Activated CD4-positive, alpha-beta T cell treated with anti-CD3 and anti-CD28 coated beads, Interleukin-2, Interleukin-4, amounts not matched to agents 100 ng/mL and 50 ng/mL, durations not matched to agents 16 hours and 8 hours (primary cell): ENCODE measurements at regions not wholly inside any gene's neighbourhood (a gene's known extent, or its start where the extent isn't known, plus 50 kb on each side); places are given as distances from the start of the nearest gene placed in this dataset.

ENCODE experiments used
- DNase-seq: peaks from one replicate; pipeline ENCODE4 v3.0.0-alpha.2; 2020; ENCODE audit warnings: low spot score

DNA sequence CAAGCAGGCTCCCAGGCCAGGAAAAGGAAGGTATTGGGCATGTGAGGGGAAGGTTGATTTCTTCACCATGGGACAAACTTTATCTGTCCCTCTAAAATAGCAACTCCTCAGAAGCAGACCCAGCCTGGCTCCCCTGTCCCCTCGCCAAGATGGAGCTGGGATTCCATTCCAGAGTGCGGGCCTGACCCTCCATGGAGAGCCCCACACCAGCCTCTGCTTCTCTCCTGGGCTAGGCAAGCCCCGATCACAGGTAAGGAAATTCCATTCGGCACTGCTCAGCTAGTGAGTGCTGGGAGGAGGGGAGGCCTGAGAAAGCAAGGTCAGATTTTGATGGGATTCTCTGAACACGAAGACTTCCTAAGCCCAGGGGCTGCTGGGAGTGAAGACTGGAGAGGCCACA is 98.4 kb downstream of the EFNB1 start:
- no peak for DNase-seq

DNA sequence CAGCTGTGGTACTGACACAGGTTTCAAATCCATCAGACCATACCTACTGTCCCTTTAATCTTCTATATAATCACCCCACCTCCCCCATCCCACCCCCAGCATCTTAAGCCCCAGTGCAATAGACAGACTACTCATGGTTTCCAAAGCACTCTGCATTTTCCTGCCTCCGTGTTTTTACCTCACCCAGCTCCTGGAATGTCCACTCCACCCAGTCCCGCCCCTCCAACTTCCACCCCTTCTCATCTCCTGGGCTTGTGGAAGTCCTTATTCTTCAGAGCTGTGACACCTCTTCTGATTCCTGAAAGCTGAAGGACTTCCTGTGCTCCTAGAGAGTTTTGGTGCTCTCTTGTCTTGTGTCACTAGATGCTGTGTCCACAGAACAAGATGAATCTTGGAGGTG is 94.3 kb downstream of the EFNB1 start:
- DNase-seq: no peak

DNA sequence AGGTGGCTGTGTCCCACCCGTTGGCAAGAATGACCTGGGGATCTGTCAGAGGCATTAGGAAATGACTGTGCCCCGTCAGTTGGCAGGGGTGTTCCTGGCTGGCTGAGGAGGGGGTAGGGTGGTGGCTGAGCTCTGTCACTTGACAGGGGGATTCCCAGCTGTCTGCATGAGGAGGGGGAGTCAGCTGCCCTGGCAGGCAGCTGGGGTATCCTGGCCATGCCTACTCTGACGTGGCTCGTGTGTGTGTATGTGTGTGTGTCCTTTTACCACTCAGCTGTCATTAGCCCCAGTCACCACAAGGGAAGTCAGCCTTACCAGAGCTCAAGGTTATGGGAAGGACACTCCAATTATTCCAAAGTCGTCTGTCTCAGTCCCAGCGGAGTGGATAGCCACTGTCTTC is 93.2 kb downstream of the EFNB1 start:
- DNase-seq: no peak

DNA sequence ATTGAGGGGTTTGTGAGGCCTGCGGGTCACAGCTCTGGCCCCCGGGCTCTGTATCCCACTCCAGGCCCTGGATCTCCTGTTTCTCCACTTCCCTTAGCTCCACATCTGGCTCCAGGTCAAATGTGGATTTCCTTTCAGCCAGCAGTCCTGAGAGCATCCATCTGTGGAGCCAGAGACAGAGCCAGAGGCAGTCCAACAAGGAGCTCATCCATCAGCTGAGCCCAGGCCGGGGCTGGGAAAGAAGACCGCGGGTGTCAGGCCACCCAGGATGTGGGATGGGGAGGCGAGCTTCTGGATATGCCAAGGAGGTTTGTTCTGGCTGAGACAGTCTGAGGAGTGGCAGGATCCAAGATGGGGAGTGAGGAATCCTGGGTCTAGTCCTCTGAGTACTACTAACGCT is 91.7 kb downstream of the EFNB1 start:
- no peak for DNase-seq

DNA sequence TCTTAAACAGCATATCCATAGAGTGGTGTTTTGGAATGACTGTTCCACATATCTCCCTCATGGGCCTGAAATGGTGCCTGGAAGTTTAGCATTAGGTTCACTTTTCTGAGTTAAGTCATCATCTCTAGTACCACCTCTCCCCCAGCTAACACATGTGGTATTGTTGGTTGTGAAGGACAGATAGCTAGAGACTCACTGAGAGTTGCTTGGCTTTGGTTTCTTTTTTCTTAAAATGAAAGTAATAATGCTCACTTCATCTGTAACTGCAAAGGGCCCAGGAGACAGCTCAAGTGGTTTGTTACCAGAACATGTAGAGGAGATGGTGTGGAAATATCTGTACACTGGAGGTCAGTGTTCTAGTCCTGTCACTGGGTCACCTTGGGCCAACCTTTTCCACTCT is 90.9 kb downstream of the EFNB1 start:
- DNase-seq: no peak

DNA sequence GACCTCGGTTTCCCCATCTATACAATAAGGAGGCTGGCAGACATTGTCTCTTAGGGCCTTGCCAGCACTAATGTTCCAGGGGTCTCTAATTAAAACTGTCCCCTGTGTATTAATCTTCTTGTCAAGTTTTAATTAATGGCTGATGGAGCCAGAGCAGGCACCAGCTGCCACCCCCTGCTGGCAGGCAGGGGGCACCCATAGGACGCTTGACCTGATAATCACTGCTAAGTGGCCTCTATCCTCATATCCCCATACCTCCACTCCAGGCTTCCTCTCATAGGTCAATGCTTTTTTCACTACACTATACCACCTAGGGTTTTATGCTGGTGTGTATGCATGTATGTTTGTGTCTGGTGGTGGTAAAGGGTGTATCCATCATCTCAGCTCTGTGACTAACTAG is 89.4 kb downstream of the EFNB1 start:
- no peak for DNase-seq

DNA sequence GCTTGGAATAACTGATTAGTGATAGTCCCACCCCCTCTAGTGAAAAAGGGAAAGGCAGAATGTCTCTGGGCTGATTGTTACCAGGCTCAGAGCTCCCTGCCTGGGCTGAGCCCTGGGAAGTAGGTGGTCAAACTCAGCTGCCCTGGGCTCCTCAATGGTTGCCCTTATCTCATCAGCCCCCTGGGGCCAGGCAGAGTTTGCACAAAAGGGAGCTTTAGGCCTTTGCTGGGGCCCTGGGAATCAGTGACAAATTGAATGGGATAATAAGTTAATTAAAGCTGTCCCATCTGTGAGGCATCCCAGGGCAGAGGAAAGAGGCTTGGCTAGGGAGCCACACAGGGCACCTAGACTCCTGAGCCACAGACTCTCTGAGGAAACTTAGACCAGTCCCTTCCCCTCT is 89.0 kb downstream of the EFNB1 start:
- DNase-seq: no peak

DNA sequence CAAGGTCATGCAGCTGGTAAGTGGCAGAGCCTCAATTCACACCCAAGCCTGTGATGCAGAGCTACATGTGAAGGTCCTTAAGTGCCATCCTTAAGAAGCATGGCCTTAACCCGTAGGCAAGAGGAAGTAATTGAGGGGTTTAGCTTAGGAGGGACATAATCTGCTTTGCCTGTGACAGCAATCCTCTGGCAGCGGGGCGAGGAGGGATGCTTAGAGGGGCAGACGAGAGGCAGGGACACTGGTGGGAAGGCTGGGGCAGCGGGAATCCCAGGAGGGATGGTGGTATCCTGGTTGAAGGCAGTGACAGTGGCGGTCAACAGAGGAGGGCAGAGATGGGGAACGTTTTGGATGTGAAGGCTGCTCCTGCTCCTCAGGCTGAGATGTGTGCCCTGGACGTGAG is 88.1 kb downstream of the EFNB1 start:
- DNase-seq: no peak

DNA sequence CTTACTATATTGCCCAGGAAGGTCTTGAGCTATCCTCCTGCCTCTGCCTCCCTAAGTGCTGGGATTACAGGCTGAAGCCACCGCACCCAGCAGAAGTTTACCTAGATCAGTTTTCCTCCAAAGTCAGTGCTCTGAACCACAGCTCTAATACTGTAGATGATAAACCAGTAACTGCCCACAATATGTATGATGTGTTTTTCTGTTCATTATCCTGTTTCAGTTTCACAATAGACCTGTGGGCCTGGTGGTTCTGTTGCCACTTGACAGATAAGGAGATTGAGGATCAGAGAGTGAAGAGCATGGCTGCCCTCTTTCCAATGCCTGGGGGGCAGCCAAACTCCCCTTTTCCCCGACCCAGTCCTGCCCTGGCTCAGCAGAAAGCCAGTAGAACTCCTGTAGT is 87.0 kb downstream of the EFNB1 start:
- DNase-seq: no peak

DNA sequence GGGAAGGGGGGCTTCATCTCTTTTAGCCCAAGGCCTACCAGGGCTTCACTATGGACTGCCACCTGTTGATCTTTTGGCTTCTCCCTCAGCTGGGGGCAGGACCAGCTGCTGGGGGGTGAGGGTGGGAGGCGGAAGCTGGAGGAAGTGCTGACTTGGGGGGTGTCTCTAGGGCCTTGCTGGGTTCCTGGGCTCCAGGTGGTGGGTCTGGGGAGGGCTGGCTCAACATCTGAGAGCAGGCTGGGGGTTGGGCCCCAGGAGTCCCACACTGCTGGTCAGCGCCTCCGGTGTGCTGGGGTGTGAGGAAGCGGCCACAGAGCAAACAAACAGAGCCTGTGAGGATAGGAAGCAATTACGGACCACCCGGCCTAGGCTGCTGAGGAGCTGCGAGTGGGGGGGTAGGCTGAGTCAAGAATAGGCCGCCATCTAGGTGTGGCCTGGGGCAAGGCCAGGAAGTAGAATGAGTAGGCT is 85.7 kb downstream of the EFNB1 start:
- DNase-seq: no peak

DNA sequence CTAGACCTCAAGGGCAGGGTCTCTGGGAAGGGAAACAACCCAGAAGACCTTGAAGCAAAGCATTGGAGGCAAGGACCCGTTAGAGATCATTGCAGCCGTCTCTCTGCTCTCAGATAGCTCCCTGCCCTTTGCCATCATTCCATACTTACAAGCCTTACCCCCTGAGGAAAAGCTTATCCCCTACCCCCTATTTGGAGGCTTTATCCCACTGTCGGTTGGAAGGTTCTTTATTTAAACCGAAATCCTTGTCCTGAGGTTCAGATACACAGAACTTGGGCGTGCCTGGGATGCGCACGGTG is 84.4 kb downstream of the EFNB1 start:
- DNase-seq: no peak

DNA sequence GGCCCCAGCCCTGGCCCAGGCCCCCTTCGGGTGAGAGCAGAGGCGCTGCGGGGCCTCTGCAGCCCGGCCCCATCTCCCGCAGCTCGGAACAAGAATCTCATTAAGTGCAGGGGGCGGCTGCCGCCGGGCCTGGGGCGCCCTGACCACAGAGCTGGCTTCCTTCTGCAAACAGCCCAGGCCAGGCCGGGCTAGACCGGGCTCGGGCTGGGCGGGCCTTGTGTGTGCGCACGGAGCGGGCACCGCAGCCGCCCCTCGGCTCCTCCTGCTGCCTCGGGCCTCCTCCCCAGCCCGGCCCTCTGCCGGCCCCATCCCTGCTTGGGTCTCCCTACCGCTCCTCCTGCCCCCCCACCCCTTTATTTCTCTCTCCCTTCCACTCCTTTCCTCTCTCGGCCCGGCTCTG is 83.3 kb downstream of the EFNB1 start:
- no peak for DNase-seq

DNA sequence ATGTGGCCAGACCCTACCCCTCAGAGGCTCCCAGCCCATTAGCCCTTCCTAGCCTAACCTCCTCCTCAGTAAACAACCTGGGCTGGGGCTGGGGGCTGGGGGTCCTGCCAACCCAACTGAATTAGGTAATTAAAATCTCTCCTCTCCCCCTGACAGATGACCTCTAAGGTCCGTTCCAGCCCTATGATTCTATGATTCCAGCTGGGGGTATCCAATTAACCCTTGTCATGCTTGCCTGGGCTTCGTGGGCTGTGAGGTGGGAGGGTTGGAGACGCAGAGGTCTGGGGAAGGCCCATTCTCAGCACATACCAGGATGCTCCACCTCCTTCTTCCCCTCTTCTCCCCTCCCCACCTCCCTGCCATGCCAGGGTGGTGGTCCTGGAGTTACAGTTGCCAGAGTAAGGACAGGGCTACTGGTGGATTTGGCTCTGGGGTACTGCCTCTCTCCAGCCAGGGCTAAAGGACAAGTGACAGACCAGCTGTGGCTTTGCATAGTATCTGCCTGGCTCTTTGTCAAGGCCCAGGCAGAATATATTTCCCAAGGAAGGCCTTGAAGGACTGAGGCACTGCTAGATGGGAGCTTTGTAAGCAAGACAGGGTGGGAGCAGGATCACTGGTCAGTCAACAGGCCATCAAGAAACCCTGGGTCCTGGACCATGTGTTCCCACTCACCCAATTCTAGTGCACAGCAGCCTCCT is 82.1 kb downstream of the EFNB1 start:
- no peak for DNase-seq

DNA sequence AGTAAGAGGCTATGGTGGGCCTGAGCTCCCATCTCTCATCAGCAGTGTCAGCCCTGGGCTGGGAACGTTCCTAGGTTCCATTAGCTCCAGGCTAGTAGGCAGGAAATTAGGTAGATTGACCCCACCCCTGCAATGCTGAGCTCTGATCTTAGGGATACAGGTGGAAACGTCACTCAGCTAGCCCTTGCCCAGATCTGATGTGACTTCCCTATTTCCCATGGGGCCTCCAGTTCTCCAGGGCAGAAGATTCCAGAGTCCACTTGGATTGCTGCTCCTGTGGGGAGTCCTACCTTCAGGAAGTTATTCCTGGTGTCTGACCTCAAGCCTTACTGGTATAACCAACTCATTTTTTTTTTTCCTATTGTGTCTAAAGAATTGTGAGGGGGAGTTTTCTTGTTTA is 81.1 kb downstream of the EFNB1 start:
- DNase-seq: no peak

DNA sequence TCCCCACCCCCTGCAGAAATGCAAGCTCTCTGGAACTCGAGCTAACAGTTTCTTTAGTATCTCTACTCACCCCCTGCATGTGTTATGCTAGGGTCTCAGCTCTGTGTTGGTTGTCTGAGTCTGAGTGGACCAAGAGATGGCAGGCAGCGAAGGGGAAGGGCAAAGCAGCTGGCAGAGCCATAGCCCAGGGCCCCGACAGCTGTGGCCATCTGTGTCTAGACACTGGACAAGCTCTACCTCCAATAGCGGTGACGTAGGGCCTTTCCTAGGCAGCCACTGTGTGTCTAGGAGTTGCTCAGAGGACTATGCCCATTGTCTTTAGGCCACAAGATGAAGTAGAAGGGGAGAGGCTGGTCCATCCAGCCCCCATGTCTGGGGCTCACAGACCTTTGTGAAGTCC is 79.2 kb downstream of the EFNB1 start:
- DNase-seq: no peak

DNA sequence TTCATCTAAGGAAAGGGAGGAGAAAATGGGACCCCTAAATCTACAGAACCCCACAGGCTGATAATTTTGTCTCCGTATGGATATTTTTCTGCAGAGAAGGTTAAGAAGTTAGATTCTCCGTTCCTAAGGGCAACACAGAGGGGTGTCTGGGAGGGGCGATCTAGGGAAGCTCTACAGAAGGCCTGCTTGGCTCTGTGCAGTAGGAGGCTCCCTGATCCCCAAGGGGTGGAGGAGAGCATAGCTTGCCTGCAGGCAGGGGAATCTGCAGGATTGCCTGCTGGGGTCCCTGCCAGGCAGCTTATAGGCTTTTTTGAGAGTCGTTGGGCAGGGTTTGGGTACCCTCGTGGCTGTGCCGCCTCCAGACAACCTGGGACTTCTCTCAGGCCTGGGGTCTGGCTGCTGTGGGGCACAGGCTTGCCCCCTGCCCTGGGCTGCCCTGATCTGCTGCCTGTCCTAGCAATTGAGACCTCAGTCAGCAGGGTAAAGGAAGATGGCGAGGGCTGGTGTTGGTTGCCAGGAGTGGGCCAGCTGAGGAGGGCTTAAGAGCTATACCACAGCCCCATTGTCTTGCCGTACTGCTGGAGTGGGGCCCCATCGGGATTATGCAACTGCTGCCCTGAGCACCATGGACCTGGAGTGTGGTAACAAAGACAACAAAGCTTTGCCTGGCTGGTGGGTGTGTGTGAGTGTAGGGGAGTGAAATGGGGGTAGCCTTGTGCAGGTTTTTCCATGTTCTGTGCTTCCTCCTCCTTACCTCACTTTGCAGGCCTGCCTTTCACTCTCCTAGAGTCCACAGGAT is 74.1 kb downstream of the EFNB1 start:
- no peak for DNase-seq

DNA sequence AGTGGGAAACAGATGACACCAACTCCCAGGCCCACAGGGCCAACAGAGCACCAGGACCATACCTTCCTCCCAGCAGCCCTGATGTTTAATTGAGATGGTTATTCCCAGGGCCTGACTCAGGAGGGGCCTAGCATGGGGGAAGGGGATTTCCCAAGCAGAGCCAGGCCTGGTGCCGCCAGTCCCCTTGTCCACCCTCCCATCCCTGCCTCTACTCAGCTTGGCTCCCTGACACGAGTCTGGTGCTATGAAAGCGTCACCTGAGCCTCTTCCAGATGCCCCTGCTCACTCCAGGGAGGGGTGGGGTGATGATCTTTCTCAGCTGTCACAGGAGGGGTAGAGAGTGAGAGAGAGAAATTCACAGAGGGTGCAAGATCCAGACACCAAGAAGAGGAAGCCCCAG is 72.7 kb downstream of the EFNB1 start:
- no peak for DNase-seq

DNA sequence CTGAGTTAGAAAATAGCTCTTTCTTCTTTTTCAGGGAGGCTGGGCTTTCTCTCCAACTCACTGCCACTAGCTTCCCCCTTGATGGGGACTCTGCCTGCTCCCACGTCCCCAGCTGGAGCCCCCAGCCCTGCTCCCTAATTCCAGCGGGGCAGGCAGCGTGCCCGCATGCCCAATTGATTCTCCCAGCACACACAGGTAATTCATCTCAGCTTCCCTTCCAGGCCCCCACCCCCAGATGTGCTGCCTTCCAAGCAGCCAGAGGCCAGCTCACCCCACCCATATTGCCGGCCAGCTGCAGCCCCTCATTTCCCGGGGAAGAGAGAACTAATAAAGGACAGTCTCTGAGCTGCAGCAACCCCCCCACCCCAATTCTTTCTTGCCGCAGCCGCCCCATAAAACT is 69.8 kb downstream of the EFNB1 start:
- no peak for DNase-seq

DNA sequence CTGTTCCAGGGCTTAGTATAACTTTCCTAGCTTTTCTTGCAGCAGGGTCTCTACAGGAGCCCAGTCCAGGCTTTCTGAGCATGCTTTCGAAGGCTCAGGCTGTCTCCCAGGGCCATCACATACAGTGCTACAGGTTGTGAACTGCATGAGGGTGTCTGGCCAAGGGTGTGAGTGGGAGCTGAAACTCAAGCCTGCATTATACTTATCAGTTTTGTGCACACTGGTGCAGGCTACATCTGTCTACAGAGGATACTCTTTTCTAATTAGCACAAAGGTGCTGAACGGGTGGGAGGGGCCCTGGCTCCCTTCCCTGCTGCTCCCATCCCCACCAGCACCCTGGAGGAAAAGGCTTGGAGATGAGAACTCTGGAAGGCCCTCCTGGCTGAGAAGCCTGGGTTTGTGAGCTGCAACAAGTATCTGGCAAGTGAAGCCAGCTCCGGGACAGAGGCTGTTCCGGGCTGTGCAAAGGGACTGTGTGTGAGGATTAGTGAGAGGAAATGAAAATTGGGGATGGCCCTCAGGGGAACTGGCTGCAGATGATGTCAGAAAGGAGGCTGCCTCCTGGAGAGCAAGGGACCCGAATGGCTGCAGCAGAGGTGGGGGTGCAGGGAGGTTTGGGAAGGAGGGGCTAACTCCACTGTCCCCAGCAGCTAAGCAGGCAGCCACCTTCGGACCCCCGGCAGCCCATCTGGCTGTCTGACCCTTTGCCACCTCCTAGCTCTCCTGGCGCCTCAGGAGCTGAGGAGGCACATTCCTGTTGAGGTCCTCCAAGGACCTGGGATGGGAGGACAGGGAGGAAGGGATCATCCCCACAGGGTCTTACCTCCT is 68.5 kb downstream of the EFNB1 start:
- DNase-seq: no peak

DNA sequence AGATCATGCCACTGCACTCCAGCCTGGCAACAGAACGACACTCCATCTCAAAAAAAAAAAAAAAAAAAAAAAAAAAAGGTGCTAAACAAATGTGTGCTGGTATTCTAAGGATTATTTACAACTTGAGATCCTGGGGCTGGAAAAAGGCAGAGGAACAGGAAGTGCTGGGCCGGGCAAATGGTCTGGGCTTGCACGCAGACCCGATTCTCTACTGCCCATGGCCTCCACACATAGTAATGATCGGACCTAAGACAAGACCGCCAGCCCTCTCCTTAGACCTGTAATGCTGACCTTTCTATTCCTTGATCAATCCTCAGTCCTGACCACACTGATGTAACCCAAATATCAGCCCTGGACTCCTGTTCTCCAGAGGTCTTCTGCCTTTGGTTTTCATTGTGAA is 67.8 kb downstream of the EFNB1 start:
- no peak for DNase-seq

DNA sequence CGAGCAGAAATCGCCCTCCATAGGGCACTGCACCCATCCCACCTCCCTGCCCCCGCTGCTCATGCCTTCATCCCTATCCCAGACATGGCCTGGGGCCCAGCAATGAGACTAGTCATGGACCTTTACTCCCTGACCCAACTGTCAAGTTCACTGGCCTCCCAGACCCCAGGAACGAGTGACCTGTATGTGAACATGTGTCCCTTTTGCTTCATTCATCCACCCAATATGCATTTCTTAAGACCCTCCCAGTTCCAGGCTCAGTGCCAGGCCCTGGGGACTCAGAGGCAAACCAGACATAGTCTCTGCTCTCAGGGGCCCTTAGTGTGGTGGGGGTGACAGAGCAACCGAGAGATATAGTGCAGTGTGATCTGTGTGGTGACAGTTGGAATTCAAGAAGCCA is 67.0 kb downstream of the EFNB1 start:
- DNase-seq: no peak

DNA sequence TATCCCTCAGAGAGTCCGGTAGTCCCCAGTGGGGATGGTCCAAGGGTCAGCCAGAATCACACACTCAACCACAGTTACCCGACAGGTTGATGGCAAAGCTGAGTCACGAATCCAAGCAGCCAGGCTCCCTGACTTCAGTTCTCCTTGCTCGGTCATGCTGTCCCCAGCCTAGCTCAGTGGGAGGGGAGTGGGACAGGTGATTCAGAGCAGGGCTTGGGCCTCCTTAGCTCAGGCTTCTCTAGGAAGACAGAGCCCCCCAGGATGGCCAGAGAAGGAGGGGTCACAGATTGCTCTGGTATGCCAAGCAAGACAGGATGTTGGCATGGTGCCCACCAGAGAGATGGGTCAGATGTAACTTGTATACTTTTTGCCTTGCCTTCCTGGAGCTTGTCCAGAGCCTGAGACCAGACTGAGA is 66.5 kb downstream of the EFNB1 start:
- no peak for DNase-seq
